Loucy (cell line): ENCODE measurements at regions not wholly inside any gene's neighbourhood (a gene's known extent, or its start where the extent isn't known, plus 50 kb on each side); places are given as distances from the start of the nearest gene placed in this dataset.

Experiments used
- H2AFZ ChIP-seq: fragments of 200-600 bp; sonication (generic); 2 replicates; pipeline ENCODE4 v1.6.0; 2016; ENCODE audit warnings: antibody characterized with exemption, mild to moderate bottlenecking, low read length, moderate library complexity
- H3F3A ChIP-seq: fragments of 200-600 bp; 2 replicates; pipeline ENCODE4 v1.6.0; 2016; ENCODE audit warnings: antibody characterized with exemption, low read depth, mild to moderate bottlenecking
- H3K27me3 ChIP-seq: fragments of 200-600 bp; sonication (generic); 2 replicates; pipeline ENCODE4 v1.6.1; 2014; ENCODE audit warnings: low read length, mild to moderate bottlenecking; ENCODE audit not compliant: insufficient read depth, poor library complexity, severe bottlenecking
- H3K36me3 ChIP-seq: fragments of 200-600 bp; sonication (generic); 2 replicates; pipeline ENCODE4 v1.6.1; 2016; ENCODE audit warnings: low read length; ENCODE audit not compliant: insufficient read depth
- H3K4me1 ChIP-seq: fragments of 200-600 bp; sonication (generic); 2 replicates; pipeline ENCODE4 v1.5.1; 2014; ENCODE audit warnings: low read length, mild to moderate bottlenecking; ENCODE audit not compliant: insufficient read depth, poor library complexity, severe bottlenecking
- H3K4me2 ChIP-seq: fragments of 200-600 bp; sonication (generic); 2 replicates; pipeline ENCODE4 v1.6.0; 2014; ENCODE audit warnings: antibody characterized with exemption, low read length, low read depth, mild to moderate bottlenecking; ENCODE audit not compliant: poor library complexity, severe bottlenecking
- H3K4me3 ChIP-seq: fragments of 200-600 bp; sonication (generic); 2 replicates; pipeline ENCODE4 v1.5.1; 2014; ENCODE audit warnings: low read length, mild to moderate bottlenecking, mixed read lengths; ENCODE audit not compliant: poor library complexity, severe bottlenecking
- H3K79me2 ChIP-seq: fragments of 200-600 bp; sonication (generic); 2 replicates; pipeline ENCODE4 v1.6.1; 2014; ENCODE audit warnings: low read length; ENCODE audit not compliant: insufficient read depth
- H3K9ac ChIP-seq: fragments of 200-600 bp; sonication (generic); 2 replicates; pipeline ENCODE4 v1.6.0; 2014; ENCODE audit warnings: mild to moderate bottlenecking, low read depth, low read length, moderate library complexity; ENCODE audit not compliant: poor library complexity, severe bottlenecking
- H3K9me2 ChIP-seq: fragments of 200-600 bp; sonication (generic); replicated peaks from 2 replicates; pipeline ENCODE4 v1.6.1; 2016; ENCODE audit warnings: low read depth, low read length, mixed read lengths
- H3K9me3 ChIP-seq: fragments of 200-600 bp; sonication (generic); 2 replicates; pipeline ENCODE4 v1.6.1; 2014; ENCODE audit warnings: mild to moderate bottlenecking, antibody characterized with exemption, low read length, low read depth; ENCODE audit not compliant: insufficient read depth
- H4K20me1 ChIP-seq: fragments of 200-600 bp; sonication (generic); 2 replicates; pipeline ENCODE4 v1.6.0; 2014; ENCODE audit warnings: antibody characterized with exemption, low read length, mild to moderate bottlenecking; ENCODE audit not compliant: insufficient read depth, poor library complexity, severe bottlenecking
- CTCF ChIP-seq: fragments of 200-600 bp; sonication (generic); conservative IDR thresholded peaks from 2 replicates; pipeline ENCODE4 v1.5.1; 2014; ENCODE audit warnings: mild to moderate bottlenecking, antibody characterized with exemption, low read length
- EZH2phosphoT487 ChIP-seq: fragments of 200-600 bp; IDR thresholded peaks from 2 replicates; pipeline ENCODE4 v1.6.1; 2018; ENCODE audit warnings: antibody characterized with exemption, mild to moderate bottlenecking, moderate library complexity, borderline replicate concordance

GRCh38 chr2:199682001-199682400 is 169.0 kb downstream of the FTCDNL1 start:
- Histone ChIP-seq H3K4me3 (no peak overlapping the region), H3K9me3 (no peaks in the 10 kb centered on the region), H3K4me1 (no peaks in the 10 kb centered on the region), H3K9ac (no peak overlapping the region), H3K79me2 (no peaks in the 10 kb centered on the region), H3K4me2 (no peak overlapping the region), H3K9me2 (no peaks in the 10 kb centered on the region), H3F3A (no peaks in the 10 kb centered on the region), H2AFZ (no peak overlapping the region), H3K36me3 (no peaks in the 10 kb centered on the region), H3K27me3 (no peaks in the 10 kb centered on the region), H4K20me1 (no peaks in the 10 kb centered on the region)
- no peak for TF ChIP-seq EZH2phosphoT487
- TF ChIP-seq CTCF: no peak

GRCh38 chr2:199680482-199680881 is 170.5 kb downstream of the FTCDNL1 start:
- Histone ChIP-seq H3K27me3 (no peaks in the 10 kb centered on the region), H3K9me2 (no peaks in the 10 kb centered on the region), H3K79me2 (no peaks in the 10 kb centered on the region), H3F3A (no peaks in the 10 kb centered on the region), H3K9me3 (no peaks in the 10 kb centered on the region), H3K9ac (no peak overlapping the region), H3K4me1 (no peaks in the 10 kb centered on the region), H3K4me3 (no peak overlapping the region), H4K20me1 (no peaks in the 10 kb centered on the region), H3K36me3 (no peaks in the 10 kb centered on the region), H3K4me2 (no peak overlapping the region), H2AFZ (no peak overlapping the region)
- TF ChIP-seq EZH2phosphoT487 (no peak), CTCF (no peak)

- Histone ChIP-seq H3K9ac (no peak overlapping the region), H3K27me3 (no peaks in the 10 kb centered on the region), H4K20me1 (no peaks in the 10 kb centered on the region), H3K36me3 (no peaks in the 10 kb centered on the region), H3K4me2 (no peak overlapping the region), H3K9me2 (no peaks in the 10 kb centered on the region), H2AFZ (no peak overlapping the region), H3K9me3 (no peaks in the 10 kb centered on the region), H3K4me3 (no peak overlapping the region), H3F3A (no peaks in the 10 kb centered on the region), H3K4me1 (no peaks in the 10 kb centered on the region), H3K79me2 (no peaks in the 10 kb centered on the region)
- no peak for TF ChIP-seq CTCF
- no peak for TF ChIP-seq EZH2phosphoT487
These were observed 171.1 kb downstream of the FTCDNL1 start for GRCh38 chr2:199679883-199680282.
